GM18498 (cell line): ENCODE measurements at regions not wholly inside any gene's neighbourhood (a gene's known extent, or its start where the extent isn't known, plus 50 kb on each side); places are given as distances from the start of the nearest gene placed in this dataset.
"Not testable (repeated sequence)": the region's sequence is repeated elsewhere in the genome, so short reads cannot be mapped to it uniquely, and the experiment has no call there.

ENCODE experiments used
- ATAC-seq: cut with Tn5 transposase; IDR thresholded peaks from one replicate; pipeline ENCODE4 v1.9.1; 2021; ENCODE audit warnings: mild to moderate bottlenecking, moderate library complexity; ENCODE audit not compliant: unreplicated experiment

- no peak for ATAC-seq
Measured at GRCh38 chr6:94260765-94261164, 841.4 kb upstream of the EPHA7 start.

GRCh38 chr6:94254689-94255088, 835.3 kb upstream of the EPHA7 start:
- no peak for ATAC-seq

GRCh38 chr6:94251878-94252277, 832.5 kb upstream of the EPHA7 start:
- ATAC-seq, result no peak

GRCh38 chr6:94245395-94245794, 826.0 kb upstream of the EPHA7 start:
- ATAC-seq, result no peak

GRCh38 chr6:94238868-94239267, 819.5 kb upstream of the EPHA7 start:
- ATAC-seq, result no peak

- no peak for ATAC-seq
Measured at GRCh38 chr6:94227741-94228140, 808.4 kb upstream of the EPHA7 start.

- no peak for ATAC-seq
Measured at GRCh38 chr6:94217836-94218235, 798.5 kb upstream of the EPHA7 start.

- no peak for ATAC-seq
Measured at GRCh38 chr6:94215552-94215951, 796.2 kb upstream of the EPHA7 start.

GRCh38 chr6:94213226-94213625, 793.9 kb upstream of the EPHA7 start:
- no peak for ATAC-seq

GRCh38 chr6:94196891-94197290, 777.5 kb upstream of the EPHA7 start:
- ATAC-seq, result no peak

GRCh38 chr6:94190030-94190429, 770.7 kb upstream of the EPHA7 start:
- no peak for ATAC-seq

- no peak for ATAC-seq
Measured at GRCh38 chr6:94184666-94185464, 765.5 kb upstream of the EPHA7 start.

- no peak for ATAC-seq
Measured at GRCh38 chr6:94177429-94177828, 758.1 kb upstream of the EPHA7 start.

GRCh38 chr6:94175465-94175864, 756.1 kb upstream of the EPHA7 start:
- no peak for ATAC-seq

GRCh38 chr6:94163877-94164276, 744.5 kb upstream of the EPHA7 start:
- ATAC-seq, result no peak

GRCh38 chr6:94150886-94151285, 731.5 kb upstream of the EPHA7 start:
- ATAC-seq, result no peak

- ATAC-seq, result no peak
Measured at GRCh38 chr6:94144807-94145206, 725.4 kb upstream of the EPHA7 start.

- not testable (repeated sequence) for ATAC-seq
Measured at GRCh38 chr6:94137178-94137577, 717.8 kb upstream of the EPHA7 start.

GRCh38 chr6:94133106-94133505, 713.7 kb upstream of the EPHA7 start:
- ATAC-seq, result no peak

- no peak for ATAC-seq
Measured at GRCh38 chr6:94131271-94131670, 711.9 kb upstream of the EPHA7 start.

GRCh38 chr6:94130478-94130877, 711.1 kb upstream of the EPHA7 start:
- ATAC-seq, result no peak

GRCh38 chr6:94129926-94130325, 710.6 kb upstream of the EPHA7 start:
- ATAC-seq, result no peak

- no peak for ATAC-seq
Measured at GRCh38 chr6:94127716-94128115, 708.4 kb upstream of the EPHA7 start.
